HG02970 (cell line): ENCODE measurements at regions not wholly inside any gene's neighbourhood (a gene's known extent, or its start where the extent isn't known, plus 50 kb on each side); places are given as distances from the start of the nearest gene placed in this dataset.
"Not testable (repeated sequence)": the region's sequence is repeated elsewhere in the genome, so short reads cannot be mapped to it uniquely, and the experiment has no call there.

Experiments used
- ATAC-seq: cut with Tn5 transposase; IDR thresholded peaks from one replicate; pipeline ENCODE4 v1.9.1; 2021; ENCODE audit warnings: mild to moderate bottlenecking, moderate library complexity, moderate number of reproducible peaks; ENCODE audit not compliant: unreplicated experiment, low FRiP score

DNA sequence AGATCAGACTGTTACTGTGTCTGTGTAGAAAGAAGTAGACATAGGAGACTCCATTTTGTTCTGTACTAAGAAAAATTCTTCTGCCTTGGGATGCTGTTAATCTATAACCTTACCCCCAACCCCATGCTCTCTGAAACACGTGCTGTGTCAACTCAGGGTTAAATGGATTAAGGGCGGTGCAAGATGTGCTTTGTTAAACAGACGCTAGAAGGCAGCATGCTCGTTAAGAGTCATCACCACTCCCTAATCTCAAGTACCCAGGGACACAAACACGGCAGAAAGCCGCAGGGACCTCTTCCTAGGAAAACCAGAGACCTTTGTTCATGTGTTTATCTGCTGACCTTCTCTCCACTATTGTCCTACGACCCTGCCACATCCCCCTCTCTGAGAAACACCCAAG is 137.0 kb upstream of the PROKR2 start:
- not testable (repeated sequence) for ATAC-seq

DNA sequence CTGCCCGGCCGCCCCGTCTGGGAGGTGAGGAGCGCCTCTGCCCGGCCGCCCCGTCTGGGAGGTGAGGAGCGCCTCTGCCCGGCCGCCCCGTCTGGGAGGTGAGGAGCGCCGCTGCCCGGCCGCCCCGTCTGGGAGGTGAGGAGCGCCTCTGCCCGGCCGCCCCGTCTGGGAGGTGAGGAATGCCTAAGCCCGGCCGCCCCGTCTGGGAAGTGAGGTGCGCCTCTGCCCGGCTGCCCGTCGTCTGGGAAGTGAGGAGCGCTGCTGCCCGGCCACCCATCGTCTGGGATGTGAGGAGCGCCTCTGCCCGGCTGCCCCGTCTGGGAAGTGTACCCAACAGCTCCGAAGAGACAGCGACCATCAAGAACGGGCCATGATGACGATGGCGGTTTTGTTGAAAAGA is 136.6 kb upstream of the PROKR2 start:
- ATAC-seq: not testable (repeated sequence)

DNA sequence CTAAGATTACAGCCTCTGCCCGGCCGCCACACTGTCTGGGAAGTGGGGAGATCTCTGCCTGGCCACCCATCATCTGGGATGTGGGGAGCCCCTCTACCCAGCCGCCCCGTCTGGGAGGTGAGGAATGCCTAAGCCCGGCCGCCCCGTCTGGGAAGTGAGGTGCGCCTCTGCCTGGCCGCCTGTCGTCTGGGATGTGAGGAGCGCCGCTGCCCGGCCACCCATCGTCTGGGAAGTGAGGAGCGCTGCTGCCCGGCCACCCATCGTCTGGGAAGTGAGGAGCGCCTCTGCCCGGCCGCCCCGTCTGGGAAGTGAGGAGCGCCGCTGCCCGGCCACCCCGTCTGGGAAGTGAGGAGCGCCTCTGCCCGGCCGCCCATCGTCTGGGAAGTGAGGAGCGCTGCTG is 135.9 kb upstream of the PROKR2 start:
- ATAC-seq: not testable (repeated sequence)

DNA sequence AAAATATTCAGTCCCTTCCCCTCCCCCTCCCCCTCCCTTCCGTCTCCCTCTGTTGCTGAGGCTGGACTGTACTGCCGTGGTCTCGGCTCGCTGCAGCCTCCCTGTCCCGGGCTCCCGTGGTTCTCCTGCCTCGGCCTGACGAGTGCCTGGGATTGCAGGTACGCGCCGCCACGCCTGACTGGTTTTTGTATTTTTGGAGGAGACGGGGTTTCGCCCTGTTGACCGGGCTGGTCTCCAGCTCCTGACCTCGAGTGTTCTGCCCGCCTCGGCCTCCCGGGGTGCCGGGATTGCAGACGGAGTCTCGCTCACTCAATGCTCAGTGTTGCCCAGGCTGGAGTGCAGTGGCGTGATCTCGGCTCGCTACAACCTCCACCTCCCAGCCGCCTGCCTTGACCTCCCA is 135.5 kb upstream of the PROKR2 start:
- not testable (repeated sequence) for ATAC-seq

DNA sequence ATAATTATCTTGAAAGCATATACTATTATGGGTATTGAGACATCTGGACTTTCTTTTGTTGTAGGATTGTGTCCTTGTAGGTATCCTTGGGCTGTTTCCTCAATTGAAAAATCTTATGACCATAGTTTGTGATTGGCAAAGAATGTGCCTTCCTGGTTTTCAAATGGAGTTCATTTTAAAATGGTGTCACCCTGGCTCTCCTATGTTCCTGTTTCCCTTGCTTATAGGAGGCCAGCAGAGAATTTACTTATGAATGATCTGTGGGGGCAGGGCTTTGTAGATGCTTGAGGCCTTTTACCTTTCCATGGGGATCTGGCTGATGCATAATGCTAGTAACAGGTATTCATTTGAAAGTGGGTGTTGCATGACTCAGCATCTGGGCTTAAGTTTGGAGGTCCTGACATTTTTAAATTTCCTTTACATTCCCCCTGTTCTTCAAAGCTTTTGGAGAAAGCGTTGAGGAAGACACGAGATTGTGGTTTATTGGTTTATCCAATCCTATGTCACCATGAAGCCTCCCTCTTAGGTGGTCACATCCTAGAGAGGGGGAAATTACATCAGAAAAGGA is 135.0 kb upstream of the PROKR2 start:
- no peak for ATAC-seq

DNA sequence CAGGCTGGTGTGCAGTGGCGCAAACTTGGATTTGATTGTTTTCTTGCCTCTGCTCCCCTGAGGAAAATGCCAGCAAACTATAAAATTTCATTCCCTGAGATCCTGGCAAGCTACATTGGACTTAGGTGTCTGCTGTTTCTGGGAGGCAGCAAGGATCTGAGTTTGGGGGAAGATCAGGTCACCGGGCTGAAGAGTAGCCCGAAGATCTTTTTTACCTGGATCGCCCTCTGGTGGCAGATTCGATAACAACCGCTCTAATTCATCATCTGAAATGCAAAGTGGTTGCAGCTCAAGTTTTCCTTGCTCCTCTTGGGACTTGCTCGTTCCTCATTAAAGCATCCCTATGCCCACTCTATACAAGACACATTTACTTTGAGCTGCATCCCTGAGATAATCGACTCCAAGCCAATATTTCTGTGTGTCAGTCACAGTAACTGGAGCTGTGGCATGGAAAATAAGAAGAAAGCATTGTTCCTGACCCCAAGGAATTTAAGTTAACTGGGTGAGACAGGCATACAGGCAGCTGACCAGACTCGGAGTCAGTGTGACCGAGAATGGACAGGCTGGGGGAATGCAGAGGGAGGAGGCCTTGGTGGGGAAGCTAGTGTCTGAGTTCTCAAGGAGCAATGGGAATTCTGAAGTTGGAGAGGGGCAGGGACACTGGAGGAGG is 131.8 kb upstream of the PROKR2 start:
- ATAC-seq: no peak

DNA sequence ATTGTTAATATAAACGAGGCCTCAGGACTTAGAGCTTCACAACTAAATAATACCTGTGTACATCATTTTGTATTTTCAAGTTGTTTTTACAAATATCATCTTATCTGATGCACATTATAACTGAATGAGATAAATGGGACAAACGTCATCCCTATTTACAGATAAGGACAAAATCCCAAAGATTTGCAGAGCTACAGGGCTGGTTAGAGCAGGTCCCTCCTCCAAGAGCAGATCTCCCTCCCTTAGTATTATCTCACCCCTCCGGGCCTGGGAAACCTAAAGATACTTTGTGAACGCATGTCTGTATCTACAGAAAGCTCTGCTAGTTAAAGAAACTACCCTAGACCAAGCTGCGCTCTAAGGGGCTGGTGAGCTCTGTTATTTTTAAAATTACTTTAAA is 130.4 kb upstream of the PROKR2 start:
- ATAC-seq: no peak

DNA sequence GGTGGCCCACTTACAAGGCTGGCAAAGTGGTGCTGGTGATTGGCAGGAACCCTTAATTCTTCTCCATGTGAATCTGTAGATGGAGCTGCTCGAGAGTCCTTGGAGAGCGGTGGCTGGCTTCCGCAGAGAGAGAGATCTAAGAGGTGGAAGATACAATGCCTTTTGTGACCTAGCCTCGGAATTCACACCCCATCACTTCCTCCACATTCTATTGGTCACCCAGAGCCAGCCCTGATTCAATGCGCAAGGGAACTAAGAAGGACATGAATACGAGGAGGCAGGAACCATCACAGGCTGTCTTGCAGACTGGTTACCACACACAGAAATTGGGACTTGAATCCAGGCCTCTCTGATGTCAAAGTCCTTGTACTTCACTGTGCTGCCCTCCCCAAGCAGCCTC is 128.9 kb upstream of the PROKR2 start:
- no peak for ATAC-seq

DNA sequence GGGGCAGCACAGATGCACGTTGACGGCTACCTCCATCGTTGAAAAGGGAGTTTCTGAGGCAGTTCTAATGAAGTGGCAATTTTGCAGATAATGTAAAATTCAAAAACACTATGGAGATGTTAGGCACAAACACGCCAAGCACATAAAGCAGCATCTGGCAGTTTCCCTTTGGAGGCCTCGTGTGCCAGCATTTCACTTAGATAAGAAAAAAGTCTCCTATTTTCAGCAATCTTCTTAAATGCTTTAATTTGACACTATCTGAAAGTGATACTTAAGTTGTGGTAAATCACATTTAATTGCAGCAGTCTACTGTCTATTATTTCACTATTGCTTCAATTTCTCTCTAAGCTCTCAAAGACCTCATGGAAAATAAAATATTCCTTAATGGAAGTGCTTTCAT is 125.3 kb upstream of the PROKR2 start:
- ATAC-seq: no peak

DNA sequence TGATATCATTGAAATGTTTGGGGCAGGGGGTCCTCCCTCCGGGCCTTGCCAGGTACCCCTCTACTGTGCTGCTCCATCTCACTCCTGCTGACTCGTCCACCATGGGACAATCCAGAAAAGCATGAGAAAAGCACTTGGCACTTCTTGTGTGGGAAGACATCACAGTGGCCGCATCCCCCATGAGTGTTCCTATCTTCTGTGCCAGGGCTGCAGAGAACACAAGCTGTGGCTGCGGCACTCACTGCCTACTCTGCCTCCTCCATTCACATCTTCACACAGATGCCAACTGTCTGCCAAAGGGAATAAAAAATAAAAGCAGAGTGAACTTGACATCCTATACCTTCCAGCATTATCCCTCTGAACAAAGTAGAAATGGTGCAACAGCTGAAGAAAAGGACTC is 117.4 kb upstream of the PROKR2 start:
- ATAC-seq: no peak

DNA sequence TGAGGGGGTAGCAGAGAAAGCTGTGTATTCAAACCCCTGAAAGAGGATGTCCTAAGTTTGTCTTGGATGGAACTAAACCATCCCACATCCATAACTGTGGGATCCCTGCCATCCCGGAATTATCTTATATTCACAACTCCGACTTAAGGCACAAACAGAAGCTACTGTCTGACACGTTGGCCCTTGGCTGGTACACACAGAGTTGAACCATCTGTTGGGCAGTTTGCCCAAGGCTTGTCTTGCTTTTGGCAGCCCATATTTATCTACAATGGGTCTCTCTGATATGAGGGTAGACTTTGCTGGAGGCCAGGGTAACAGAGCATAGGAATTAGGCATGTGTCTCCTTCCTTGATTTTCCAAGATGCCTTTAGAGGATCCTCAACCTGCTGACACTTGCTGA is 116.6 kb upstream of the PROKR2 start:
- ATAC-seq: no peak

DNA sequence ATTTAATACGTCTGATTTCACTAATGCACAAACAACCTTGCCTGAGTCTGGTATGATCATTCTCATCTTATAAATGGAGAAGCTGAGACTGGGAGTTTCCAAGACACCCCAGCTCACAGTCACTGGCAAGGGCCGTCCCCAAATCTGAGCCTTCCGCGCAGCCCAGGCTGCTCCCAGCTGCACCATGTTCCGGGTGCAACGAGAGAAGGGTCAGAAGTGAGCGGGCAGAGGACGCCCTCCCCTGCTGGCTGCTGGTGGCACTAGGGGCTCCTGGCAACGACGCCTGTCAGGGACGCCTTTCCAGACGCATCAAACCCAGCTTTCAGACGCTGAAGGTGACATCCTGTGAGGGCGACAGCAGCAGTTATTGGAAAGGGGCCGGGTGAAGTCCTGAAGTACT is 115.3 kb upstream of the PROKR2 start:
- no peak for ATAC-seq

DNA sequence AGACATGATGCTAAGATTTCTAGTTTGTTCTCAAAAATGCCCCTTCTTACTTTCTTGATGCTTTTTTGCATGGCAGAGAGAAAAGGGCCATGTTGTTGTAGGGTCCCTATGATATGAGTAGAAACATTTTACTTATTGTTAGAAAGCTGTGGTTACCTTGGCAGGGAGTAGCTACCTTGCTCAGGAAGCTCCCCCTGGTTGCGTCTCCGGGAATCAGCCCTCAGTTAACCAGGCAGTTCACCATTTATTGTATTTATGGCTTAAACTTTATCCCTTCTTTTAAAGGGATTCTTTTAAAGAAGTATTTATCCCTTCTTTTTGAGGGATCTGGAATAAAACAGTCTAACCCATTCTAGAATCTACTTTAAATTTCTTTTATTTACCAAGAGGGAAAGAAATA is 113.9 kb upstream of the PROKR2 start:
- ATAC-seq: no peak

DNA sequence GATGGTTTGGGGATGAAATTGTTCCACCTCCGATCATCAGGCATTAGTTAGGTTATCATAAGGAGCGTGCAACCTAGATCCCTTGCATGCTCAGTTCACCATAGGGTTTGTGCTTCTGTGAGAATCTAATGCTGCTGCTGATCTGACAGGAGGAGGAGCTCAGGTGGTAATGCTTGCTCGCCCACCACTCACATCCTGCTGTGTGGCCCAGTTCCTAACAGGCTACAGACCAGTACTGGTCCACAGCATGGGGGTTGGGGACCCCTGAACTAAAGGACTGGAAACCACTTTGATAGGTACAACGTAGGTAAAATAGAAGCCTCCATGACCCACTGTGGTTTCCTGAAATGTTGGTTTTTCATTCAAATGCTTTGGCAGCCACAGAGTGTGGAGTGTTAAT is 109.3 kb upstream of the PROKR2 start:
- no peak for ATAC-seq

DNA sequence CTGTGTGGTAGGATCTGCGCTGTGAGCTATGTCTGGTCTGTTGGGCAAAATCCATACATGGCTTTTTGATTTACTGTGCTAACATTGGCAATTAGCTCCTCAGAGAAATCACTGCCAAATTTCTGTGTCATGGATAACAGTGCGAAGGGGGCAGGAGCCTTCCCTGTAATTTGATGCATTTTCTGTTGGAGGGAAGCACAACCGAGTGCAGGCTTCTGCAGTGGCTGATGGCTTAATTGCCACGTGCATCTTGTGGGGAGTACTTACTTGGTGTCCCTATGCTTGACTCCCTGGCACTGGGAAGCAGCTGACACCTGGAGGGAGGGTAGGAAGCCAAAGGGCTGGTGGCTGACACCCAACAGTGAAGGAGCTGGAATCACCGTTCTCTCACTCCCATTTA is 99.3 kb upstream of the PROKR2 start:
- ATAC-seq: no peak

DNA sequence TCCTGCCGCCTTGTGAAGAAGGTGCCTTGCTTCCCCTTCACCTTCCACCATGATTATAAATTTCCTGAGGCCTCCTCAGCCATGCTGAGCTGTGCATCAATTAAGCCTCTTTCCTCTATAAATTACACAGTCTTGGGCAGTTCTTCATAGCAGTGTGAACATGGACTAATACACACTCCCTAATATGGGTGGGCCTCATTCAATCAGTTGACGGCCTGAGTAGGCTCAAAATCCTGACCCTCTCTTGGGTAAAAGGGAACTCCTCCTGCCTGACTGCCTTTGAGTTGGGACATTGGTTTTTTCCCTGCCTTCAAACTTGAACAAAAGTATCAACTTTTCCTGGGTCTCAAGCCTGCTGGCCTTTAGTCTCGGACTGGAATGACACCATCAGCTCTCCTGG is 96.6 kb upstream of the PROKR2 start:
- no peak for ATAC-seq

DNA sequence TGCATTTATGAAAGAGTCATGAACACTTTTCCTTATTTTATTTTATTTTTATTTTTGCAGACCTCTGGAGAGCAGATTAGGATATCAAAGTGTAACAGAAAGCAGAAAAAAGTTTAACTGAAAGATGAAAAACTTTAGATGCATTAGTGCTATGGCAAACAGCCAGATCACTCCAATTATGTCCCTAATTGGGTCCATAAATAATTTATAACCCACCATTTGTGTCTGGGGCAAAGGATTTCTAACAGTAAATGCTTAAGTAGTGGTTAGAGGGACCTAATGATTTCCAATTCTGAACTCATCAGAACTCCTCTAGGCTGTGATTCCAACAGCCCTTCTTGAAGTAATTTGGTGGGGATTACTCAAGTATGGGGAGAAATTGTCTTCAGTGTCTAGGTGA is 93.7 kb upstream of the PROKR2 start:
- ATAC-seq: no peak

DNA sequence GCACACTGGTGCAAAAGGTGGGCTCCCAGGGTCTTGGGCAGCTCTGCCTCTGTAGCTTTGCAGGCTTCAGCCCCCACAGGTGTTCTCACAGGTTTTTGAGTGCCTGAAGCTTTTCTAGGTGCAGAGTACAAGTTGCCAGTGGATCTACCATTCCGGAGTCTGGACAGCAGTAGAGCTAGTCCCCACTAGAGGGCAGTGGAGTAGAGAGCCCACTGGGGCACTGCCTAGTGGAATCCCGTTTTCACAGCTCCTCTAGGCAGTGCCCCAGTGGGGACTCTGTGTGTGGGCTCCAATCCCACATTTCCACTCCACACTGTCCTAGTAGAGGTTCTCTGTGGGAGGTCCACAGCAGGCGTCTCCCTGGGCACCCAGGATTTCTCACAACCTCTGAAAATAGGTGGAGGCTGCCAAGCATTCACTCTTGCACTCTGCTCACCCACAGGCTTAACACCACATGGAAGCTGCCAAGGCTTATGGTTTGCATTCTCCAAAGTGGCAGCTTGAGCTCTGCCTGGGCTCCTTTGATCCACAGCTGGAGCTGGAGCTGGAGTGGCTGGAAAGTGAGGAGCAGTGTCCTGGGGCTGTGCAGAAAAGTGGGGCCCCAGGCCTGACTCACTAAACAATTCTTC is 86.3 kb upstream of the PROKR2 start:
- peak; percentile 66 for ATAC-seq

DNA sequence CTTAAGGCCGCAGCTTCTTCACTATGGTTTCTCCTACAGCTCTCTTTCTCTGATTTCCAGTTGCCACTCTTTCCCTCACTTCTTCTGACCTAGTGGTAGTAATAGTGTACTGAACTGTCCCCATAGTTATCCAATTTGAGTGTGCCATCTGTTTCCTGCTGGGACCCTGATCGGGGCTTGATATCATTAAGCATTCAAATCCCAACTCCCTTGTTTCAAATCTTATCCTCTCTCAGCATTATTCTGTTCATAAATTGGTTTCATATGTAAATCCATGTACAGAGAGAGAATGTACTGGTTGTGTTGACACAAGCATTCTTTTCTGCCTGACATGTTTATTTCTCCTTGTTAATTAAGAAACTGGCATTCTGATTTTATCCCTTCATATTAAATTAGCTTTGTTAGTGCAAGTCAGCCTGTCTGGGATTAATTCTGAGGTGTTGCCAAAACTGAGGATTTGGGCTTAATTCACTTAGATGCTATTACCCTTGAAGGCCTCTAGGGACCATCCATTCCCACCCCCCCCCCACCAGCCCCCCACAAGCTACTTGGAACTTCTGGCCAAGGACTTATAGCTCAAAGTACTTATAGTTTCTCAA is 84.6 kb upstream of the PROKR2 start:
- ATAC-seq: no peak

DNA sequence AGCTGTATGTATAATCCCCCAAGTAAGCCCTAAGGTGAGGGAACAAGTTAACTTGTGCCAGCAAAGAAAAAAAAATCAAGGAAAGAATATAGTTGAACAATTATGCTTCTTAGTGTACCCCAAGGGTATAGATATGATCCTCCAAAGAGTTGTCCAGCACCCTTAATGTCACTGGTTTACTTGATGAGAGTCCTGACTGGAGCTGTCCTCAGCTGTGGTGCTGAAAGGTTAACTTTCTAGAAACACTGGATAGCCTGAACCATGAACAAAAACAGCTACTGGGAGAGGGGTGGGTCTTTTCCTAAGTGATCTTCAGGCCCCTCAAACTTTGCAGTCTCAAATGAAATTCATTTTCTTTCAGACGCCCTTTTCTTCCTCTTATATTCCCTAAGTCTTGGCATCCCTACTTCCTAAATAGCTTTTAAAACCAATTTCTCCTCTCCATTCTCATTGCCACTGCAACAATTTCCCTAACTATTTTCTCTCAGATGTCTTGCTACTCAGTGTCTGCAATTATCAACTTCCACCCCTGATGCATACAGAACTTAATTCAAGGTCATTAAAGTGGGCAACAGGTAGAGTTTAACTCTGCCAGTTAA is 83.5 kb upstream of the PROKR2 start:
- no peak for ATAC-seq

DNA sequence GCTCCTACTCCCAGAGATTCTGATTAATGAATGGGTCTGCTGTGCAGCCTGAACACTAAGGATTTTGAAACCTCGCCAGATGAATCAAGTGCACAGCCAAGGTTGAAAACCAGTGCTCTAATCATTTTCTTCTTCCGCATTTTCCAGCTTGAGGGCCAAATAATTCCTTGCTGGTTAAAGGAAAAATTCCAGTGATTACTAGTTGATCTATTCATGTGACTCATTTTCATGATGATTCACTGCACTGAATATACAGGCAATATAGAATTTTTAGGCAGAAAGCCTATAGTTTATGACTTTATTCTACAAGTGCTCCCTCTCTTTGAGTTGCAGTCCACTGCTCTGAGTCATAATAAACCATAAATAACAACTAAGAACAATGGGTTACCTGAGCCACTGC is 80.6 kb upstream of the PROKR2 start:
- no peak for ATAC-seq
